NCI-H1436 (cell line): ENCODE measurements at regions not wholly inside any gene's neighbourhood (a gene's known extent, or its start where the extent isn't known, plus 50 kb on each side); places are given as distances from the start of the nearest gene placed in this dataset.
"Not testable (repeated sequence)": the region's sequence is repeated elsewhere in the genome, so short reads cannot be mapped to it uniquely, and the experiment has no call there.

ENCODE experiments used
- DNase-seq: peaks from one replicate; lab custom pipeline; 2025; lab: John Stamatoyannopoulos, UW

GRCh38 chr2:16034975-16035746, 94.8 kb downstream of the MYCN start:
- DNase-seq, result no peak

GRCh38 chr2:16034151-16034974, 94.0 kb downstream of the MYCN start:
- DNase-seq, result no peak

GRCh38 chr2:16033032-16033293, 92.6 kb downstream of the MYCN start:
- no peak for DNase-seq

- DNase-seq, result no peak
Observed at GRCh38 chr2:16032282-16033031, 92.1 kb downstream of the MYCN start.

- no peak for DNase-seq
Observed at GRCh38 chr2:16031848-16032159, 91.5 kb downstream of the MYCN start.

- no peak for DNase-seq
Observed at GRCh38 chr2:16031058-16031847, 90.9 kb downstream of the MYCN start.

GRCh38 chr2:16030206-16031057, 90.1 kb downstream of the MYCN start:
- DNase-seq, result no peak

- DNase-seq, result no peak
Observed at GRCh38 chr2:16028644-16029043, 88.3 kb downstream of the MYCN start.

GRCh38 chr2:16026816-16027501, 86.6 kb downstream of the MYCN start:
- DNase-seq, result no peak

- DNase-seq, result no peak
Observed at GRCh38 chr2:16025876-16026640, 85.7 kb downstream of the MYCN start.

GRCh38 chr2:16025211-16025875, 85.0 kb downstream of the MYCN start:
- DNase-seq, result no peak

- DNase-seq, result not testable (repeated sequence)
Observed at GRCh38 chr2:16024628-16025027, 84.3 kb downstream of the MYCN start.

- DNase-seq, result no peak
Observed at GRCh38 chr2:16023506-16024360, 83.4 kb downstream of the MYCN start.

- no peak for DNase-seq
Observed at GRCh38 chr2:16022548-16023240, 82.3 kb downstream of the MYCN start.

GRCh38 chr2:16021611-16022363, 81.4 kb downstream of the MYCN start:
- no peak for DNase-seq

- DNase-seq, result no peak
Observed at GRCh38 chr2:16020389-16021008, 80.1 kb downstream of the MYCN start.
